Caki2 (cell line): ENCODE measurements at regions not wholly inside any gene's neighbourhood (a gene's known extent, or its start where the extent isn't known, plus 50 kb on each side); places are given as distances from the start of the nearest gene placed in this dataset.

Experiments
- DNase-seq: peaks from one replicate; pipeline ENCODE4 v3.0.0-alpha.2; 2015; ENCODE audit warnings: low read depth
- in situ Hi-C: cut with HindIII; loops from 2 replicates; pipeline ENCODE4 v1.10.0; 2016; ENCODE audit warnings: low sequenced_read_pairs, low pct_unique_long_range_greater_than_20kb, mixed read lengths

DNA sequence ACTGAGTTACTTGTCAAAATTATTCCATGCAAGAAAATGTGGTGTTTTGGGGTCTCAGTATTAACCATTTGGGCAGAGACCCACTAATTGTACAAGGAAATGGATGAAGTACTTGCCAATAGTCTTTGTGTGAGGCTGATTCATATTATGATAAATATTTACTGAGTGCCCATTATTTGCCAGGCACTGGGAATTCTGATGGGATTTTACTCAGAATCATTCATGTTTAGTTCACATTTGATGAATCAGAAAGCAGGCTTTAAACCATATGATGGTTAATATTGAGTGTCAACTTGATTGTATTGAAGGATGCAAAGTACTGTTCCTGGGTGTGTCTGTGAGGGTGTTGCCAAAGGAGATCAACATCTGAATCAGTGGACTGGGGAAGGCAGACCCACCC lies 66.2 kb upstream of the SOX21 start:
- DNase-seq = no peak
- in situ Hi-C loops = no loop called here

DNA sequence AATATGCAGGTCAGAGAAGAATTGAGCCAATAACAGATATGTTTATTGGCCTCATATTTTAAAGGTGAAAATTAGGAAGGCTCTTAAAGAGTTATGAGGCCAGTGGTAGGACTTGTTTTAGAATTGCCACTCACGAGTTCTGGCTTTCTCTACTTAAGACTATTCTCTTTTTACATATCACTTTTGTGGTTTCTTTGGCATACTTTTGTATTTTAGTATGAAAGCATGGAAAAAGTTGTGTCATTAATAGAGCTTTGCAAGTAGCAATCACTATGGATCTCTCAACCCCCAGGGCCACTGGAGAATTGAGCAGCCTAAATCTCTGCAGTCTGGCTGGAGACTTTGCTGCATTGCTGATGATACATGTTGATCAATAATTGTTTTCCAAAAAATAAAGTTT lies 64.6 kb upstream of the SOX21 start:
- no peak for DNase-seq
- in situ Hi-C loops = no loop called here

DNA sequence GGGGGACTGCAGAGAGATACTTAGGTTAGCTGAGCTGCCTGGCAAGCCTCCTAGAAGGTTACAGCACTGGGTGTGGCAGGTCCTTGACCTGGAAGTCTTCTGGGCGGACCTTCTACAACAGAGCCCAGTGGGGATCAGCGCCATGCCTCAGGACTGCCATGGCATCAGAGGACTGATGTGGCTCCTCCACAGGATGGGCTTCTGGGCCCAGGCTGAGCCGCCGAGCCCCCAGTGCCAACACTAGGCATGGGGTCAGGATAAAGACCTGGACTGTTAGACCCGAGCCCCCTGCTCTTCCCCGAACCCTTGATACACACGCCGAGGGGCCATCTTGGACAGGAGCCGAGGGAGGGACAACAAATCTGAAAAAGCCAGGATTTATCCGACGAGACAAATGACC lies 64.0 kb upstream of the SOX21 start:
- in situ Hi-C loops = no loop called here
- no peak for DNase-seq

DNA sequence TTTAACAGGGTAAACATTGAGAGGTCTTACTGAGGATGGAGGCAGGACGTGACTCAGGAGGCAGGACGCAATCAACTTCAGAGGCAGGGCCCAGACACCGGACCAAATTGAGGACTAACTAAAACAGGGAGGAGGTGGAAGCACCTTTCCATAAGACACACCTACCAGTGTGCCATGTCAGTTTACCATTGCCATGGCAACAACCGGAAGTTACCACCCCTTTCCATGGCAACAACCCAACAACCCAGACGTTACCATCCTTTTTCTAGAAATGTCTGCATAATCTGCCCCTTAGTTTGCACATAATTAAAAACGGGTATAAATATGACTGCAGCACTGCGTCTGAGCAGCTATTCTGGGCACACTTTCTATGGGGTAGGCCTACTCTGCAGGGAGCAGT lies 53.5 kb upstream of the SOX21 start:
- DNase-seq = no peak
- in situ Hi-C loops = no loop called here

DNA sequence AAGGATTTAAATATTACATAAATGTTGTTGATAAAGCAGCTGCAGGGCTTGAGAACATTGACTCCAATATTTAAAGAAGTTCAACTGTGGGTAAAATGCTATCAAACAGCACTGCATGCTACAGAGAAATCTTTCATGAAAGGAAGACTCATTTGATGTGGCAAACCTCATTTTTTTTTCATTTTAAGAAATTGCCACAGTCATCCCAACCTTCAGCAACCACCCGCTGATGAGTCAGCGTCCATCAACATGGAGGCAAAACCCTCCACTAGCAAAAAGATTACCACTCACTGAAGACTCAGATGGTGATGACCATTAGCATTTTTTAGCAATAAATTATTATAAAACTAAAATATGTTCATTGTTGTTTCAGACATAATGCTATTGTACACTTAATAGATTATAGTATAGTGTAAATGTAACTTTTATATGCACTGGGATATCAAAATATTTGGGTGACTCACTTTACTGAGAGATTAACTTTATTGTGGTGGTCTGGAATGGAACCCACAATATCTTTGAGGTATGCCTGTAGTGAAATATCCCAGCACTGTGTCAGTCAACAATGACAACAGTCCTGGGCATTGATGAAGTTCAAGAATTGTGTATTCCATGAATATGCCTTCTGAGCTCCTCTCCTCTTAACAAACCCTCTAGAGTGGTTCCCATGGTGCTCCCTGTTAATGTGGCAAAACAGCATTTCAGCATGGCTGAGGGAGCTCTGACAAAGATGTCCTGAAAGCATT lies 52.4 kb upstream of the SOX21 start:
- DNase-seq = no peak
- in situ Hi-C loops = no loop called here
